C1 segment of cervical spinal cord (tissue), 14 donors: ENCODE measurements at regions not wholly inside any gene's neighbourhood (a gene's known extent, or its start where the extent isn't known, plus 50 kb on each side); places are given as distances from the start of the nearest gene placed in this dataset.
A peak's percentile ranks its signal among the peaks of the same experiment; 100 is the strongest.

Experiments used
- DNase-seq, 14 donors: peaks; one replicate each; lab custom pipeline; 2025; lab: John Stamatoyannopoulos, UW

DNA sequence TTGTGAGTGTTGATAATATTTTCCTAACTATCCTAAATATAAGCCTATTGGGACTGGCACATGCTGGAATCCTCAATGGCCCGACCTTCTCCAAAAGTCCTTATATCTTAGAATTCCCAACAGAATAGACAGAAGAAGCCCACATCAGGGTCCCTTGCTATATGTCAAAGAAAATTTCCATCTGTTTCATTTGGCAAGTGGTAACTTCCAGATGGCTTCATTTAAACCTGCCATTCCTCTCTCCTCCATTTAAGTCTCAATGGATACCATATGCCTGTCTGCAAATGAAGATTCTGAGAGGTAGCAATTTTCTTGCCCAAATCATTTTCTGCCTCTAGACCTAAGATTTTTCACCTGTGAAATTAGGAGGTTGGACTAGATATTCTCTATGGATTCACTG, 73.1 kb upstream of the KCNA4 start:
- DNase-seq: no peak

DNA sequence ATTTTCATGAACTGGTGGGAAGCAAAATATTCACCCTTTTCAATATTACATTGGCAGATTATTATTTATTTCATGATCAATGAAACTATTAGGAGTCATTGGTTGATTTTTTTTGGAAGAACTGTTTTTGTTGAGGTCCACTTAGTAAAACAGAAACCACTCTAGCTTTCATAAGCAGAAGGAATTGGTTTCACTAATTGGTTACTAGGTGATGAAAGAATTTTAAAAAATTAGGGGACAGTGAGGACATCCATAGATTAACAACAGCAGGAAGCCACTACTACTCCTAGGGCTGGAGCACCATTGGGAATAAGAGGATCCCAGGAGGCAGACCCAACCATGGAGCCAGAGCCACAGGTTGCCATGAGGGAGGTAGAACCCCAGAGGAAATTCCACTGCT, 74.4 kb upstream of the KCNA4 start:
- DNase-seq: no peak

DNA sequence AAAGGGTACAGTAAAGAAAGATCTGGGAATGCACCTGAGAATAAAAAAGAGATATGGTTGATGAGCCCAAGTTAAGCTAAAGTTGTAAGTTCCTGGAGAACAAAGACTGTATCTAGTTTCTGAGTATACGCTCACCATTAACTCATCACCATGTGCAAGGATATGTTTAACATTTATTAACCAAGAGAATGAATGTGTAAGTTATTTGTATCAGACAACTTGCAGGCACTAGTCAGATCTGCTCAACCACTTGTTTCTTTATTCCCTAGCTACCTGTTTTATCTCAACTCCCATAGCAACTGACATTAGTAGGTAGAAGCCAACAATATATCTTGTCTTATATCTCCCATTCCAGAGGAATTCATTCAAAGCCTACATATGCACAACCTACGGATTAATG, 74.9 kb upstream of the KCNA4 start:
- no peak for DNase-seq

DNA sequence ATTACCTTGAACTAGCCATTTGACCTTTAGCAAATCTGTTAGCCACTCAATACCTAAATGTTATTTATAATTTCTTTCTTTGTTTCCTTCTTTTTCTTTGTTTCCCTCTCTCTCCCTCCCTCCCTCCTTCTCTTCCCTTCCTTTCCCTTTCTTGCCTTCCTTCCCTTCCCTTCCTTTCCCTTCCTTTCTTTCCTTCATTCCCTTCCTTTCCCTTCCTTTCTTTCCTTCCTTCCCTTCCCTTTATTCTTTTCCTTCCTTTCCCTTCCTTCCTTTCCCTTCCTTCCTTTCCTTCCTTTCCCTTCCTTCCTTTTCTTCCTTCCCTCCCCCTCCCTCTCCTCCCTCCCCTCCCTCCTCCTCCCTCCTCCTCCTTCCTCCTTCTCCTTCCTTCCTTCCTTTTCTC, 75.7 kb upstream of the KCNA4 start:
- no peak for DNase-seq

DNA sequence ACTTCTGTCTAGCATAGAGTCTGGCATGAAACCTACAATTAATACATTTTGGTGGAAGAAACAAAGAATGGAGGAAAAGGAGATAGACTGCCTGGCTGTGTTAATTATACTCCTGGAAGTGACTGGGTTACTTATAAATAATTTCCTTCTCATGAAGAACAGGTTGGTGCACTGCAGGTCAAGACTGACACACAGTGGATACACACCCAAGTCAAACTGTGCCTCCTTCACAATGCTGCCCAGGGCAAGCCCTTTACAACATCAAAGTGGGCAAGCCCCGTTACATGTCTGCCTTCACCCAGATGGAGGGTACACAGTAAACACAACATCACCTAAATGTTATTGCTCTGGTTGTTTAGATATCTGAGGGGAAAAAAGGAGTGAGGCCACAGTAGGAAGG, 83.7 kb upstream of the KCNA4 start:
- DNase-seq: no peak

DNA sequence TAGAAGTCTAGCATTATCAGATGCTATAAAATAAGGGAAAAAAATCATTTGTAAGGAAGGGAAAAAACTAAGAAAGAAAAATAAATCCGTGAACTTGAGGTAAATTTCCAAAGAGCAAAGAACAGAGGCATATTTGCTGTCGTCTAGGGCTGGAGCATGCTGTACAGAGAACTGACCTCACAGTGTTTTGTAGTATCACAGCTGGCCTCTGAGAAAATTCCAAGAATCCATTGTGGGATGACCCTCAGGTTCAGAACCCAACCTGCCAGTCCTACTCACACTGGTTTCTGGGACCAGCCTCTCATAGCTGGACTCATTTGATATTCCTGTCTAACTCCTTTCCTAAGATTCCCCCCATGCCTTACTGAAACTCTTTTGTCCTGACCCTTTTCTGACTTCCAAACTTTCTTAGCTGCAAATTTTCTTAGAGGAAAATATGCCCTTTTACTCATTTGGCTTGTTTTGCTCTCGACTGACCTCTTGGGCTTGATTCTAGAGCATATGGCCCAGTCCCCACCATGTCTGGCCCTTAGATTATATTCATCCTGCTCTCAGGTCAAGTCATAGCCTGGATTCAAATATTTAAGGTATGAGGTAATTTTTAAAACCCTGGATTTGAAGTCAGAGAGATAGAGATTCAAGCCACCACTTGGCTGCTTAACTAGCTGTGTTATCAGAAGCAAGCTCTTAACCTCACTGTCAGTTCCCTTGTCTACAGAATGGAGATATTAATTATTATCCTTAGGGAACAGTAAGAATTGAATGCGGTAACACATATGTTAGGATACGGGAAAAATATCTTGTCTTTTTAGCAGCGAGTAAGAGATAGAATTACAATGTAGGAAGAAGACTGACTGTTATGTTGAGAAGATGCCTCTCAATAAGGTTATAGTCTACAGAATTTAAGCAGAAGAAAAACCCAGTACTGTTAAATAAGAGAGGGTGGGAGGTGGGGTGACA, 89.7 kb upstream of the KCNA4 start:
- no peak for DNase-seq

DNA sequence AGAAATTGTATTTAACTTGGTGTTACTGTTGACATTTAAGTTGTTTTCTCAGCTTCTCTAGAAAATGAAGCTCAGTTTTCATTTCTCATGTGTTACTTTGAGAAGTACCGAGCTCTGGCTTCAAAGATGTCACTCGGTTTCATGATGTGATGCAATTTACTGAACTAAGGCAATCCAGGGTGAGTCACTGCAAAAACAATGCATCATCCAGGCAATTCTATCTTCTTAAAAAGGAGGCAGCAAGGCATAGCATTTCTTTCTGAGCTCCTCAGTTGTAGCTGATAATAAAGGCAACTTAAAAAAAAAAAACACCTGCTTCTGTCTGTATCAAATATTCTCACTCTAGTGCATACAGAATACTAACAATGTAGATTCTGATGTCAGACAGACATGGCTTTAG, 91.1 kb upstream of the KCNA4 start:
- DNase-seq: no peak

DNA sequence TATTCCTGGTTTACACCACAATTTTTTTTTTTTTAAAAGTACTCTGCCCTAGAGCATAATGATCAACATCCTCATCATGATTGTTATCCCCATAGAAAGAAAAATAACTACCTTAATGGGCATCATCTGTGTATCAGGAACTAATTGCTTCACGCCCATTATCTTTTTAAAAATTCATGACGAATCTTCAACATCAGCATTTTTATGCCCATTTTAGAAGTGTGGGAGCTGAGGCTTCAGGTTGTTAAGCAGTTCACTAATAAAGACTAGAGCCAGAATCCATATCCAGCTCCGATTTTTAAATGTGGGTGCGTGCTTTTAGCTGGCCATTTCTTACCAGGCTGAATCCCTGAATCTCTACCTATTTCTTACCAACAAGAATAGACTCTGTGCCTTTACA, 92.9 kb upstream of the KCNA4 start:
- no peak for DNase-seq

DNA sequence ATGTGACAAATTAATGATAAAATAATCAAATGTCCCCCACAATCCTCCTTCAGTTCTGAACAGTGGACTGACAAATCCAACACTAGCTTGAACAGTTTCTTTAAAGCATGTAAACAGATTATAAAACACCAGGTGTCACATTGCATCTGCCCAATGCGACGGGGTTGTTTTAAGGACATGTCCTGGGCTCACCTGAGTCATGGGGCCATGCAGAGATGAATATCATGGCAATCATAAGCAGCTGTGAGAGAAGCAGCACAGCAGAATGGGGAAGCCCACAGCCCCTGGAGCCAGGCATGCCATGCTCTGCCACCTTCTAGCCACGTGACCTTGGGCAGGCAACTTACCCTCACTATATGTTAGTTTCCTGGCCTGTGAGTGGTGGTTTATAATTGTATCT, 93.9 kb upstream of the KCNA4 start:
- DNase-seq: no peak

DNA sequence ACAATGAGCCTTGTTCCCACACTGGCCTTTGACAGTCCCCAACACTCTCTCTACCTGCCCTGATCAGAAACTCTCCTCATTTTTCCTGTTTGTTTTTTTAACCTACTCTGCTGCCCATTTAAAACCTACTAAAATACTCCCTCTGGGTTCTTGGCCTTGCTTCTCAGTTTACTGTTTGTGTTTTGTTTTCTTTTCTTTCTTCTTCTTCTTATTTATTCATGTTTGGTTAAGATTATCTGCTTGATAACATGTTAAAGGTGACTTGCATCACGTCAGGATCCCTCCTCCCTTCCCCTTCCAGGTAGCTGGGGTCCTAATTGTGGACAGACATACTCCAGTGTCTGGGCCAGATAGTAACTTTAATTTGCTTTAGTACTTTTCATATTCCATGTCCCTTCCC, 95.0 kb upstream of the KCNA4 start:
- no peak for DNase-seq

DNA sequence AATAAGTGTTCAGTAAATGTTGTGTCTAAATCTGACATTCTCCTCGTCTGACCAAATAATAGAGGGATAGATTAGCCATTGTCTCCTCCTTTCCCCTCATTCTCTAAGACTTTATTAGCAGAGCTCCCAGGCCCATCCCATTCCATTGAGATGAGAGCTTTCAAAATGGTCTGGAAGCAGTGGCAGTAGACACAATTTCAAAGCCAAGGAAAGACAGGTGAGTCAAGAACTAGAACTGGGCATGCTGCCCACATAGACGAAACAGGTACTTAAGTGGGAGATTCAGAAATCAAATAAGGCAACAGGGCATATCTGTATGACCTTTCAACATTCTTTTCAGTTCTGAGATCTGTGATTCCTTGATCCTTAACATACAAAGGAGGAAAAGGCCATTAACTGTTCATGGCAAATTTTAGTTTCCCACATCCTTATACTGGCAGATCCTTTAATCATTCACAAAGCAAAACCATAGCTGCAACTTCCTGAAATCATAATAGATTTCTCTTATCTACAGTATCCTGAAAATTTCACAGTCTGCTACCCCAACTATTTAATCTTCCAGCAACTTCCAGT, 96.6 kb upstream of the KCNA4 start:
- DNase-seq: no peak

DNA sequence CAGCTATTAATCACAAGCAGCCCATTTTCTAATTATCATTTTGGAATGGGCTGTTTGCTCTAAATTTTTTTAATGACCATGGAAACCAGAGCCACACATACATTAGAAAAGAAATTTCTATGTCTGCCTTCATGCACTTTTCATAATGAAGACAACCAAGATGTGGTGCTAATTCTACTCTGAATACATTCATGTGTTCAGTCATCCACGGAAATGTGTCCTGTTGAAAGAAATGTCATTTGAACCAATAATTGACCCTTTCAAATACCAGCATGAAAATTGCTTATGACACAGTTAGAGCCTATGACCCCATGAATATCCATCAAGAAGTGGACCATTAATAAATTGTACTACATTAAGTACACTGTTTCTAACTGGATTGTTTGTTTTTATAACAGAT, 99.7 kb upstream of the KCNA4 start:
- DNase-seq: no peak

DNA sequence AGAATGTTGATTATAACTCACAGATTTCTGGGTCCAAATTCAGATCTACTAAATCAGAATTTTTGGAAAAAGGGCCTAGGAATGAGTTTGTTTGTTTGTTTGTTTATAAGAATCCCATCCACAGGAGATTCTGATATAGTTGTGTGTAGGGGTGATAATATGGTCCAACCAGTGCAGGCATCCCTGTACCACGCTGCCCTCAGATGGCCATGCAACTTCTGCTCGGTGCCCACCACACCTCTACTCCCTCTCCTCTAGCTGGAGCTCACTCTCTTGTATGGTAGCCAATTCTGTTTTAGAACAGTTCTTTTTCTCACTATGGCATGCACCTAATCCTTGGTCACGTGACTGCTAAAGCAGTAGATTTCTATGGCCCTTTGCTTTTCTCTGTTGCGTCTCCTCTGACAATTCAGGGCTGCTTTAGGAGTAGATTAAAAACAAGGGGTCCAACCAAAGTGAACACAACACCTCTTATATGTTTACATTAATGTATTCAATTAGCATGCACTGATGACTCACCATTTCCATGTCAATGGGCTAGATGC, 103.3 kb upstream of the KCNA4 start:
- no peak for DNase-seq

DNA sequence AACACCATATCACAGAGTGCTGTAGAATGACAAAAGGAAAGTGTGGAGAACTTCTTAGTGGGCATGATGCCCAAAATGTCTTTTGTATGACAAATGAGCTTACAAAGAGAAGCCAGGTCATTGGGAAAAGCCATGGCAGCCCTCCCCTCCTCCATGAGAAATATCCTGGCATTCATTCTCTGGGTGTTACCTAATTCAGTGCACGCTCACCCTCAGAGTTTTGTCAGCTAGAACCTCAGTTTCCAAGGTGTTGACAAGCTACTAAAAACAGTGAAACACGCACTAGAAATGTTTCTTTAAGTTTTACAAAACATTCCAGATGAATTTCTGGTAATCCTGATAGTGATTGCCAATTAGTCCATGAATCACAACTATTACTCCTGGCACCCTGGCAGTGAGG, 105.4 kb upstream of the FSHB start:
- DNase-seq: no peak

DNA sequence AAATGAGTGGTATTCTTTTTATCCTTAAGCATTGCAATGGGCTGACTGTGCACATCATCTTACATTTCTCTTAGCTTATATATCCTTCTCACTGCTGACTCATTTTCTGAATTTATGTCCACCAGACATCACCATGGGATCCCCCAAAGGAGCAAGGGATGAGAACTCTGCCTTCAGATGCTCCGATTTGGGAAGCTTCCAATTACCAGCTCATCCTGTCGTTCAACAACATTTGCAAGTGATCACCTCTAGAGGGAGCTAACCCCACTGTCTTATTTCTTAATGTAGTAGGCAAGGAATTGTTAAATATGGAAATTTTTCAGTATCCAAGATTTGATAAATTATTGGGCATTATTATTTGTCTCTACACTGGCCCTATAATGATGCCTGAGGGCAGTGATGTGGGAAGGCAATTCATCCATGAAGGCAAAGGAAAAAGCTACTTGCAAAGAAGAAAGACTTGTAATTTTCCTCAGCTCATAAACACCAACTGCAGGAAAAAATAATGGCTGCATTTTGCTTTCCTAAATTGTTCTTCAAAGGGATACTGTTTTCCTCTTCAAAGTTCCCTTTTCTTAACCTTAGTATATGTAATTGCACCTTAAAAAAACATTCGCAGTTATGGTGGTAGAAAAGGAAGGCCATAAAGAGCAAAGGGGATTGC, 102.4 kb upstream of the FSHB start:
- peak in 1 of 14 donors; percentile 3 for DNase-seq

DNA sequence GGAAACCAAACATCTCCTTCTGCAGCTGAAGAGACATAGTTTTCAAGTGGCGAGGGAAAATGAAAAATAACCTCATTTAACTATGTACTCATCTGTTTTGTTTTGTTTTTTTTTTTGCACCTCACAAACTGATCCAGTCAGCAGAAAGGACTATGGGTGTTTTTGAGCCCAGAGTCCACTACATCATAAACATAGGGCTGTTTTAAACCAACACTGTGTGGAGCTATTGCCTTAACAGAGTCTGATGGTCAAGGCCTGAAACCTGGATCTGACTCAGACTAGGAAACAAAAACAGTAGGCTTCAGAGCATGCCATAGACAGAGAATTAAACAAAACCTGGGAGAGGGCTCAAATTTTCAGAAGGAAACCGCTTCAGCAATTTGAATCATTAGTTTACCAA, 99.3 kb upstream of the FSHB start:
- DNase-seq: no peak

DNA sequence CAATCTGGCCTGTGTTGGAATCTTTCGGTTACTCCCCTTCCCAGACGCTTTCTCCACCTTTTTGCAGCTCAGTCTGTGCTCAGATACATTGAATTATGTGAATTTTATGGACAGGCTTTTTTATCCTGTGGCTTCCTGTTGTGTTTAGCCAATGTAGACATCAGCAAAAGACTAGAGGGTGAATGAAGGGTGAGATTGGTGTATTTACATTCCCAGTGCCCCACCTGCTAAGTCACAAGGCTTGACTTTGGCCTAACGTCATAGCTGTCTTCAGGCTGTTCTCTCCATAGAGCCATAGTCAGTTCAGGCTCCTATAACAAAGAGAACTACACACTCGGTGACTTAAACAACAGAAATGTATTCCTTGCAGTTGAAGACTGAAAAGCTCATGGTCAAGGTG, 97.5 kb upstream of the FSHB start:
- no peak for DNase-seq

DNA sequence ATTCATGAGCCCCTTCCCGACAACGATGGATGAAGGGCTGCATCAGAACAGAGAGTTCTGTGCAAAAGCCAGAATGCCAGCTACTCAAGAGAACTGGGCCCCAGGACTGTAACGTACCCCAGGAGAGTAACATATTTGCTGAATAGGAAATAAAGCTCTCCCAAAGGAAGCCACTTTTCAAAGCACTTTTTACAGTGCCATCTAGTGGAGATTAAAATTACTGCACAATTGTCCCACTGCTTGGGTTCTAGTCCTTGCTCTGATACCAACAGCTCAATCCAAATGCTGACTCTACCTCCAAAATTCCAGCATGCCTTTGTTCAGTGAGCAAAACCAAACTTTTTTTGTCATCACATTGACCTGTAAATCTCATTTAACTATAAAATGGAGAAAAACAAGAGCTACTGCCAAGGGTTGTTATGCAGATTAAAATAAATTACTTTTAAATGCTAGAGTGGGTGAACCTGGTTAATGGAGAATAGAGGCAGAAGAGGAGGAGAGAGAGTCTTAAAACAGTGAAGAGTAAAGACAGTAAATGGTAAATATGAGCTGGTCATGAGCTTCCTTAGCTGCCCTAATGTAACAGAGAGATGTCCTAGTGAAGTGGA, 87.6 kb upstream of the FSHB start:
- no peak for DNase-seq

DNA sequence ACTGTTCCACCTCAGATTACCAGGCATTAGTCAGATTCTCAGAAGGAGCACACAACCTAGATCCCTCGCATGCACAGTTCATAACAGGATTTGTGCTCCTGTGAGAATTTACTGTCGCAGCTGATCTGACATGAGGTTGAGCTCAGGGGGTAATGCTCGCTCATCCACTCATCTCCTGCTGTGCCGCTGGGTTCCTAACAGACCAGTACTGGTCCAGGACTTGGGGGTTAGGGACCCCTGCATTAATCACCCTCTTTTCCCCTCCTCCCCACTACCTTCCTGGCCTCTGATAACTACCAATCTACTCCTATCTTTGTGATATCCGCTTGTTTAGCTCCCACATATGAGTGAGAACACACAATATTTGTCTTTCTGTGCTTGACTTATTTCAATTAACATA, 83.5 kb upstream of the FSHB start:
- DNase-seq: no peak

DNA sequence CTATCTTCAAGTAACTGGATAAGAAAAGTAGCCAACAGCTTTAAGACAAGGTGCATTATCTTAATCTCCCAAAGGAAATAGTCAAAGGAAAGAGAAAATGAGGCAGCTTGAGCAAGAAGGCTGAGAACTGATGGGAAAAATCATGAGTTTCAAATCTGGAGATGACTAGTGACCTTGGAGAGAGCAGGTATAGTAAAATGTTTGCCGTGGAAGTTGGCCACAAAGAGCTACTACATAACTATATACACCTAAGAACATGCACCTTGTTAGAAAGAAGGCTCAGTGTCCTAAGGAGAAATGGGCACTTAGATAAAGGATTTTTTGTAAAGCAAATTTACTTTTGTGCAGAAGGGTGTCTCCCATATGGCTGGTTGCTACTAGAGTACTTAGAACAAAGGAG, 80.8 kb upstream of the FSHB start:
- DNase-seq: no peak

DNA sequence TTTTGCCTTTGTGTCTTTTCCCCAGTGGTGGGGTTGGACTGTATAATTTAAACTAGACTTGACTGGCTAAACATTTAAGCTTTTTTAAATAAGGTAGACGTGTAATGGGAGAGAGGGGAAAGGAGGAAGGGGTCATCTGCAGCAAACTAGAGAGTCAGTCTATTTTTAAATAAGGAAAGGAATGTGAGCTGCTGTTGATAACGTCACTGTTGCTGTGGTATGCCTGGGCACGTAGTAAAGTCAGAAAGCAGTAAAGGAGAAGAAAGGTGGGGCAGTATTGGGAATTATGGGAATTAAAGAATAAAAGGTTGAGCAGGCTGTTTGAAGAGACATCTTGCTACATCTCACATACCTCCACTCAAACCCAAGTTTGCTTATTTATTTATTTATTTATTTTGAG, 80.4 kb upstream of the FSHB start:
- no peak for DNase-seq

DNA sequence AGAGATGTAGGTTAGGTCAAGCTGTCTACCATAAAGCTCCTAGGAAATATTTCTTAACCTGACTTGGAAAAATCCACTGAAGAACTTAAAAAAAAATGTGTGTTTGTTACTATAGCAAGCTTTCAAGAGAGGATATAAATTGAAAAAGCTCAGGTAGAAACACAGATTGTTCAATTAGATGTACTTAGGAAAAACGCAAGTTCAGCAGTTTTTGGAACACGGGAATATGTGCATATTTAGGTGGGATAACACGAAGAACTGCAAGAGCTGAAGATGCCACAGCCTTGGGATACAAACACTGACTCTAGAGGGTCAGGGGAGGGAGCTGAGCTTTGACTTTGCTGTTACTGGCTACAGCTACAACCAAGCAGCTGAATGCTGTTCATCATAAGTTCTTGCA, 77.8 kb upstream of the FSHB start:
- DNase-seq: no peak
